GM18873 (cell line): ENCODE measurements at regions not wholly inside any gene's neighbourhood (a gene's known extent, or its start where the extent isn't known, plus 50 kb on each side); places are given as distances from the start of the nearest gene placed in this dataset.
"Not testable (repeated sequence)": the region's sequence is repeated elsewhere in the genome, so short reads cannot be mapped to it uniquely, and the experiment has no call there.

ENCODE experiments used
- ATAC-seq: cut with Tn5 transposase; IDR thresholded peaks from one replicate; pipeline ENCODE4 v1.9.1; 2021; ENCODE audit warnings: mild to moderate bottlenecking, moderate library complexity, moderate number of reproducible peaks; ENCODE audit not compliant: unreplicated experiment, low FRiP score

- ATAC-seq, result no peak
These were observed 139.7 kb upstream of the TBL1XR1 start for GRCh38 chr3:177336873-177337450.

GRCh38 chr3:177337541-177338331 is 140.5 kb upstream of the TBL1XR1 start:
- ATAC-seq, result peak; percentile 69

GRCh38 chr3:177338697-177339219 is 141.5 kb upstream of the TBL1XR1 start:
- no peak for ATAC-seq

GRCh38 chr3:177339220-177339703 is 142.0 kb upstream of the TBL1XR1 start:
- not testable (repeated sequence) for ATAC-seq

- no peak for ATAC-seq
These were observed 143.1 kb upstream of the TBL1XR1 start for GRCh38 chr3:177340243-177340830.

- ATAC-seq, result no peak
These were observed 144.6 kb upstream of the TBL1XR1 start for GRCh38 chr3:177341736-177342419.

- ATAC-seq, result no peak
These were observed 145.9 kb upstream of the TBL1XR1 start for GRCh38 chr3:177343122-177343625.

- ATAC-seq, result peak; percentile 86
These were observed 148.0 kb upstream of the TBL1XR1 start for GRCh38 chr3:177345049-177345972.

GRCh38 chr3:177345973-177346503 is 148.8 kb upstream of the TBL1XR1 start:
- ATAC-seq, result no peak

GRCh38 chr3:177346878-177347277 is 149.6 kb upstream of the TBL1XR1 start:
- ATAC-seq, result no peak

GRCh38 chr3:177347611-177348010 is 150.3 kb upstream of the TBL1XR1 start:
- no peak for ATAC-seq

- no peak for ATAC-seq
These were observed 151.7 kb upstream of the TBL1XR1 start for GRCh38 chr3:177348974-177349373.

- ATAC-seq, result no peak
These were observed 152.1 kb upstream of the TBL1XR1 start for GRCh38 chr3:177349384-177349783.

GRCh38 chr3:177350121-177350520 is 152.8 kb upstream of the TBL1XR1 start:
- ATAC-seq, result no peak

GRCh38 chr3:177351206-177351605 is 153.9 kb upstream of the TBL1XR1 start:
- no peak for ATAC-seq

- peak; percentile 99 for ATAC-seq
These were observed 154.5 kb upstream of the TBL1XR1 start for GRCh38 chr3:177351757-177352158.

- ATAC-seq, result no peak
These were observed 155.1 kb upstream of the TBL1XR1 start for GRCh38 chr3:177352424-177352823.

GRCh38 chr3:177353140-177353539 is 155.9 kb upstream of the TBL1XR1 start:
- no peak for ATAC-seq

GRCh38 chr3:177353879-177354278 is 156.6 kb upstream of the TBL1XR1 start:
- ATAC-seq, result not testable (repeated sequence)
